NCI-H524 (cell line): ENCODE measurements at regions not wholly inside any gene's neighbourhood (a gene's known extent, or its start where the extent isn't known, plus 50 kb on each side); places are given as distances from the start of the nearest gene placed in this dataset.
"Not testable (repeated sequence)": the region's sequence is repeated elsewhere in the genome, so short reads cannot be mapped to it uniquely, and the experiment has no call there.

ENCODE experiments used
- DNase-seq, 2 experiments: peaks; one replicate each; lab custom pipeline; 2025; lab: John Stamatoyannopoulos, UW

- no peak for DNase-seq
These were observed 203.5 kb downstream of the DMRTA1 start for GRCh38 chr9:22650145-22650544.

GRCh38 chr9:22650946-22651345 lies 204.3 kb downstream of the DMRTA1 start:
- no peak for DNase-seq

- DNase-seq = no peak
These were observed 208.2 kb downstream of the DMRTA1 start for GRCh38 chr9:22654833-22655232.

GRCh38 chr9:22657713-22658112 lies 211.1 kb downstream of the DMRTA1 start:
- no peak for DNase-seq

- DNase-seq = not testable (repeated sequence)
These were observed 211.9 kb downstream of the DMRTA1 start for GRCh38 chr9:22658484-22658883.

- DNase-seq = no peak
These were observed 235.9 kb downstream of the DMRTA1 start for GRCh38 chr9:22682536-22682935.

- no peak for DNase-seq
These were observed 236.5 kb downstream of the DMRTA1 start for GRCh38 chr9:22682961-22683699.

- no peak for DNase-seq
These were observed 237.1 kb downstream of the DMRTA1 start for GRCh38 chr9:22683700-22684075.

GRCh38 chr9:22693156-22693555 lies 246.5 kb downstream of the DMRTA1 start:
- no peak for DNase-seq

- peak in 1 of 2 experiments; percentile 21 for DNase-seq
These were observed 253.5 kb downstream of the DMRTA1 start for GRCh38 chr9:22700171-22700570.

- no peak for DNase-seq
These were observed 272.0 kb downstream of the DMRTA1 start for GRCh38 chr9:22718653-22719052.

- DNase-seq = no peak
These were observed 275.9 kb downstream of the DMRTA1 start for GRCh38 chr9:22722492-22722891.

- DNase-seq = no peak
These were observed 285.2 kb downstream of the DMRTA1 start for GRCh38 chr9:22731786-22732185.

- no peak for DNase-seq
These were observed 293.1 kb downstream of the DMRTA1 start for GRCh38 chr9:22739712-22740111.

- no peak for DNase-seq
These were observed 294.2 kb downstream of the DMRTA1 start for GRCh38 chr9:22740781-22741180.

GRCh38 chr9:22742401-22742800 lies 295.8 kb downstream of the DMRTA1 start:
- no peak for DNase-seq

- DNase-seq = no peak
These were observed 327.0 kb downstream of the DMRTA1 start for GRCh38 chr9:22773501-22774220.

- DNase-seq = no peak
These were observed 343.7 kb downstream of the DMRTA1 start for GRCh38 chr9:22790329-22790728.

GRCh38 chr9:22808876-22809275 lies 362.3 kb downstream of the DMRTA1 start:
- no peak for DNase-seq

- DNase-seq = no peak
These were observed 362.7 kb downstream of the DMRTA1 start for GRCh38 chr9:22809371-22809770.

GRCh38 chr9:22813529-22813928 lies 366.9 kb downstream of the DMRTA1 start:
- peak; percentile 24 to 60 for DNase-seq

- no peak for DNase-seq
These were observed 368.6 kb downstream of the DMRTA1 start for GRCh38 chr9:22815246-22815645.

GRCh38 chr9:22817181-22817580 lies 370.6 kb downstream of the DMRTA1 start:
- DNase-seq = no peak

GRCh38 chr9:22829236-22829635 lies 382.6 kb downstream of the DMRTA1 start:
- no peak for DNase-seq
